ENCODE measurements at regions not wholly inside any gene's neighbourhood (a gene's known extent, or its start where the extent isn't known, plus 50 kb on each side); places are given as distances from the start of the nearest gene placed in this dataset.

DNA sequence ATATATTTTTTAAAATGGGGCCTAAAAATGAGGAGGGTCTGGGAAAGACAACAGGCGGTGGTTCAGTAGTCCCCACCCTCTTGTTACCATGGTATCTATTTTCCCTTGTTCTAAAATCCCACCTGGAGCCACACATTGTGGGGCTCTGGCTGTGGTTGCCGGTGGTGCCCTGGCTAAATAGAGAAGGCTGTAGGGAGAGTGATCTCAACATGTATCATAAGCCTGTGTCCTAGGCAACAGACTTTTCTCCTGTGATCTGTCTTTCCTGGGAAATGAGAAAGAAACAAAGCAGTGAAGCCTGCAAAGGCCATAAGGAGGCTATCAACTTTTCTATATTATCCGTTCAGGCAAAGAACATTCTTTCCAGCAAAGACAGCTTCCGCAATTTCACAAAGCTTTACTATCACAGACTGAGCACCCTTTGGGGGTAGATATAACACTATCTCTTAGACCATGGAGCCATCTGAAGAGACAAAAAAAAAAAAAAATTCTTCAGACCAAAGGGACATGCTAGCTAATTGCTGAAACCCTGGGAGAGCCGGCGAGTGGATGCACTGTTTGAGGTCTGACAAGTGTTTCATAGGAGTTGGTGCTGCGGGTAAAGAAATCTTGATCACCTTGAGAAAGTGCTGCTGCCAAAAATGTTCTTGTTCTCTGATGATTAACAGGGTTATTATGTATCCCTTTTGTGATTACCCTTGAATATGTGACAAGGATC is 879.2 kb upstream of the DDX18 start:
- intact Hi-C loops (cut with DNase I) = no loop called here
- Histone ChIP-seq H3K36me3 (no peaks in the 10 kb centered on the region), H3K27me3 (replicated peaks; ENCODE audit: insufficient read depth) (no peaks in the 10 kb centered on the region), H3K9me3 (no peaks in the 10 kb centered on the region), H3K4me1 (replicated peaks) (no peaks in the 10 kb centered on the region), H3K27ac (no peak overlapping the region), H3K4me3 (no peak overlapping the region)
- no peak for DNase-seq (ENCODE audit: low spot score)
- no peak for TF ChIP-seq POLR2A (IDR thresholded peaks at IDR 0.05)
- TF ChIP-seq, protein P1, sequence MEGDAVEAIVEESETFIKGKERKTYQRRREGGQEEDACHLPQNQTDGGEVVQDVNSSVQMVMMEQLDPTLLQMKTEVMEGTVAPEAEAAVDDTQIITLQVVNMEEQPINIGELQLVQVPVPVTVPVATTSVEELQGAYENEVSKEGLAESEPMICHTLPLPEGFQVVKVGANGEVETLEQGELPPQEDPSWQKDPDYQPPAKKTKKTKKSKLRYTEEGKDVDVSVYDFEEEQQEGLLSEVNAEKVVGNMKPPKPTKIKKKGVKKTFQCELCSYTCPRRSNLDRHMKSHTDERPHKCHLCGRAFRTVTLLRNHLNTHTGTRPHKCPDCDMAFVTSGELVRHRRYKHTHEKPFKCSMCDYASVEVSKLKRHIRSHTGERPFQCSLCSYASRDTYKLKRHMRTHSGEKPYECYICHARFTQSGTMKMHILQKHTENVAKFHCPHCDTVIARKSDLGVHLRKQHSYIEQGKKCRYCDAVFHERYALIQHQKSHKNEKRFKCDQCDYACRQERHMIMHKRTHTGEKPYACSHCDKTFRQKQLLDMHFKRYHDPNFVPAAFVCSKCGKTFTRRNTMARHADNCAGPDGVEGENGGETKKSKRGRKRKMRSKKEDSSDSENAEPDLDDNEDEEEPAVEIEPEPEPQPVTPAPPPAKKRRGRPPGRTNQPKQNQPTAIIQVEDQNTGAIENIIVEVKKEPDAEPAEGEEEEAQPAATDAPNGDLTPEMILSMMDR (IDR thresholded peaks at IDR 0.05) = no peak
- no peak for TF ChIP-seq POLR2AphosphoS5 (IDR thresholded peaks at IDR 0.05)
- 77% methylated on average over 7 of the region's 7 CpGs for WGBS

DNA sequence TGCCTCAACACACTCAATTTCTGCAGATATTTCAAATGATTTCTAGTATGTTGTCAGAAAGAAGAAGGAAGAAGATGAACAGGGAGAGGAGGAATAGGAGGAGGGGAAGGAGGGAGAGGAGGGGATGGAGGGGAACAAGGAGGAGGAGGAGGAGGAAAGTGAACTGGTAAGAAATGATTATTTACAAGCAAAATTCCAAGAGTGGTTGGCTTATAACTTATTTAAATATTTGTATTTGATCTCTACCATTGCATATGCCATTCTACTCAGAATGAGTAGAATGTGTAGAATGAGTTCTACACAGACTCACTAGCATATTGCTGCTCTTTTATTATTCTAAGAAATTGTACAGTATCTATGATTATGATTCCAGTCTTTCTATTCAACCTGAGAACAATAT is 866.2 kb upstream of the DDX18 start:
- no peaks in the 10 kb centered on the region for H3K27me3 ChIP-seq (replicated peaks; ENCODE audit: insufficient read depth)
- H3K27ac ChIP-seq = no peak overlapping the region
- no peaks in the 10 kb centered on the region for H3K36me3 ChIP-seq
- no peak for DNase-seq (ENCODE audit: low spot score)
- intact Hi-C loops (cut with DNase I) = no loop called here
- H3K4me1 ChIP-seq (replicated peaks) = no peaks in the 10 kb centered on the region
- TF ChIP-seq, protein P1 (IDR thresholded peaks at IDR 0.05) = no peak
- TF ChIP-seq POLR2A (IDR thresholded peaks at IDR 0.05) (no peak), POLR2AphosphoS5 (IDR thresholded peaks at IDR 0.05) (no peak)
- H3K4me3 ChIP-seq = no peak overlapping the region
- no peaks in the 10 kb centered on the region for H3K9me3 ChIP-seq

DNA sequence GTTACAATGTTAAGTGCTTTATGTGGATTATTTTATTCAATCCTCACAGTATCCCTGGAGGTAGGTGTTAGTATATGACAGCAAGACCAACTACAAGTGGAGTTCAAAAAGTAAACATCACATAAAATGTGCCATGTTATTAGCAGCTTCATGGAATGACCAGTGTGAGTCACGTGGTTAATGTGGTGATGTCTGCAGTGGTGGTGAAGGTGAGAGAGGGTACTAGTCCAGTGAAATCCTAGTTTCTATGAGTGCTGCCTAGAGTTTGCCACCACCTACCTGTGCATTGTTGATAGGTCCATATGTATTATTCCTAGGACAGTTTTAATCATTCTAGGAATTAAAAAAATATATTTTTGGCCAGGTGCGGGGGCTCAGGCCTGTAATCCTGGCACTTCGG is 865.2 kb upstream of the DDX18 start:
- no peaks in the 10 kb centered on the region for H3K36me3 ChIP-seq
- 81% methylated on average over 3 of the region's 3 CpGs for WGBS
- no peak overlapping the region for H3K27ac ChIP-seq
- H3K27me3 ChIP-seq (replicated peaks; ENCODE audit: insufficient read depth) = no peaks in the 10 kb centered on the region
- DNase-seq (ENCODE audit: low spot score) = no peak
- no peak overlapping the region for H3K4me3 ChIP-seq
- TF ChIP-seq POLR2AphosphoS5 (IDR thresholded peaks at IDR 0.05) (no peak), POLR2A (IDR thresholded peaks at IDR 0.05) (no peak)
- TF ChIP-seq, protein P1 (IDR thresholded peaks at IDR 0.05) = no peak
- no peaks in the 10 kb centered on the region for H3K4me1 ChIP-seq (replicated peaks)
- intact Hi-C loops (cut with DNase I) = no loop called here
- H3K9me3 ChIP-seq = no peaks in the 10 kb centered on the region

DNA sequence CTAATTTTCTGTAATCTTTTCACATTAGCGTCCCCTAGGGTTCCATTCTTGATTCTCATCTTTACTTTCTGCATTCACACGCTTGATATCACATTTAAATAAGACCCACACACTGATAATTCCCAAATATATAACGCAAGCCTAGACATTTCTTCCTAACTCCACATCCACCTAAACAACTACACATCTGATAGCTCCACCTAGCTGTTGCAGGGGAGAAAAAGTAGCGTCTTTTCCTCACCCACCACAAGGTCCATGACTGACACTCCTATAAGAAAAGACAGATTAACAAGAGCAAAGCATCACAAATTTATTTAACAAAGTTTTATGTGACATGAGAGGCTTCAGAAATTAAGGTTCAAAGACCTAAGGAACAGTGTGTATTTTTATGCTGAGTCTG is 862.2 kb upstream of the DDX18 start:
- DNase-seq (ENCODE audit: low spot score) = no peak
- H3K4me1 ChIP-seq (replicated peaks) = no peaks in the 10 kb centered on the region
- H3K4me3 ChIP-seq = no peak overlapping the region
- WGBS = 41% methylated on average over 4 of the region's 4 CpGs
- H3K9me3 ChIP-seq = no peaks in the 10 kb centered on the region
- TF ChIP-seq POLR2AphosphoS5 (IDR thresholded peaks at IDR 0.05) = no peak
- intact Hi-C loops (cut with DNase I) = no loop called here
- no peaks in the 10 kb centered on the region for H3K27me3 ChIP-seq (replicated peaks; ENCODE audit: insufficient read depth)
- no peak overlapping the region for H3K27ac ChIP-seq
- no peaks in the 10 kb centered on the region for H3K36me3 ChIP-seq

DNA sequence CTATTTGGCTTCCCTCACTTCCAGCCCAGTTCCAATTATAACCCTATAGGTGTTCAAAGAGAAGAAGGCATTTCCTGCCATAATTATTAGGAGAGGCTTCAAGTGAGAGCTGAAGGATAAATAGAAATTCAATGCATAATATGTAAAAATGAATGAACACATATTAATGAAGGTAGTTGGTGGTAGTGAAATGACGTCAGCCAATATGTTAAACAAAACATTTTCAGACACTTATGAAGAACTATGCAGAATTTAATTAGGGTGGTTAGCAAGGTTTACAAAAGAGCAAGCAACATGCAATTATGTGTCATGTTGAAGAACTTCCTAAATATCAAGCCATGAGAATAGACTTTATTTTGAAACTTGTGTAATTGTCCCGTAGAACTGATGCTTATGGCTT is 858.8 kb upstream of the DDX18 start:
- no peaks in the 10 kb centered on the region for H3K27me3 ChIP-seq (replicated peaks; ENCODE audit: insufficient read depth)
- no peaks in the 10 kb centered on the region for H3K4me1 ChIP-seq (replicated peaks)
- WGBS = 59% methylated on average over 2 of the region's 2 CpGs
- TF ChIP-seq POLR2AphosphoS5 (IDR thresholded peaks at IDR 0.05) = no peak
- TF ChIP-seq POLR2A (IDR thresholded peaks at IDR 0.05) = no peak
- TF ChIP-seq, protein P1 (IDR thresholded peaks at IDR 0.05) = no peak
- intact Hi-C loops (cut with DNase I) = no loop called here
- no peaks in the 10 kb centered on the region for H3K9me3 ChIP-seq
- no peak for DNase-seq (ENCODE audit: low spot score)
- no peaks in the 10 kb centered on the region for H3K36me3 ChIP-seq
- H3K4me3 ChIP-seq = no peak overlapping the region
- H3K27ac ChIP-seq = no peak overlapping the region
